Gastrocnemius medialis (tissue), 4 donors: ENCODE measurements at regions not wholly inside any gene's neighbourhood (a gene's known extent, or its start where the extent isn't known, plus 50 kb on each side); places are given as distances from the start of the nearest gene placed in this dataset.

ENCODE experiments used
- CTCF ChIP-seq, 5 experiments: fragments of 450-650 bp in 3 of 5; fragments of 200-600 bp in 2 of 5; sonication (generic) in 2 of 5; IDR thresholded peaks in 4 of 5; conservative IDR thresholded peaks in 1 of 5; 1 replicate in 4 of 5; 2 replicates in 1 of 5; pipeline ENCODE4 v1.5.1; 2016 to 2019; ENCODE audit warnings: antibody characterized with exemption in 5 of 5, mild to moderate bottlenecking in 3 of 5, moderate library complexity in 3 of 5
- POLR2A ChIP-seq, 2 donors: fragments of 450-650 bp; IDR thresholded peaks; one replicate each; pipeline ENCODE4 v1.6.1; 2017; ENCODE audit warnings: antibody characterized with exemption in 2 of 2, mild to moderate bottlenecking in 2 of 2, moderate library complexity in 2 of 2

DNA sequence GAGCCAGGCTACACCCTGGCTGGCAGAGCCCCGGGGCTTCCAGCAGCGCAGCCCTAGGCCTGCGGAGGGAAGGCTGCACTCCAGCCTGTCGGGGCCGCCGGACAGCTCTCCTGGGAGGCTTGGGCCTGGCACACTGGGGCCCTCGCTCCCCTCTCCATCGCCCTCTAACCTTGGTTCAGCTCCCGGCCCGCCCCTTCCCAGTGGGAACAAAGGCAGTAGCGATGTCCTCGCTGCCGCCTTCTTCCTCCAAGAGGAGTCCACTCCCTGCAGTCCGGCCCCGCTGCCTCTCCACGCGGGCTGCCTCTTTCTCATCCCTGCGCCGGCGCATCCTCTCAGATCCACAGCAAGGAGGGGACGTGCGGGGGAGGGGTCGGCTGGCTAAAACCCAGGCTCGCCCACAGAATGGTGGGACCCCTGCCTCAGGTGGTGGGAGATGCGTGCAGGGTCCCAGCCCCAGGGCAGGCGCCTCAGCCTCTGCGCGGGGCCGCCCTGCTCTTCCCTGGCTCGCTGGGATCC is 138.1 kb downstream of the TWIST2 start:
- TF ChIP-seq CTCF (IDR thresholded peaks at IDR 0.05 in 4 of 5, conservative IDR thresholded peaks at IDR 0.05 in 1 of 5), result no peak
- no peak for TF ChIP-seq POLR2A (IDR thresholded peaks at IDR 0.05)
